H1 (cell line): ENCODE measurements at regions not wholly inside any gene's neighbourhood (a gene's known extent, or its start where the extent isn't known, plus 50 kb on each side); places are given as distances from the start of the nearest gene placed in this dataset.

Experiments
- CTCF ChIA-PET: fragments of 300-600 bp; sonication (Branson Sonifier 250); formaldehyde crosslinking; loops from one replicate; lab custom pipeline; 2021; ENCODE audit not compliant: partially characterized antibody; lab: Charles Lee
- POLR2A ChIA-PET: fragments of 300-600 bp; sonication (Branson Sonifier 250); formaldehyde crosslinking; loops from one replicate; lab custom pipeline; 2021; ENCODE audit warnings: inconsistent platforms; ENCODE audit not compliant: partially characterized antibody; lab: Charles Lee
- DNase-seq, 2 experiments: peaks; one replicate each; pipeline versions ENCODE4 v3.0.0 to v3.0.0-alpha.2; 2010 to 2022; ENCODE audit warnings: low spot score in 2 of 2, low read depth in 1 of 2, mixed read lengths in 1 of 2
- FAIRE-seq: peaks from 2 replicates; lab custom pipeline; 2011; peaks lifted over from hg19 to GRCh38; lab: Jason Lieb, UNC
- H2AFZ ChIP-seq: 2 replicates; pipeline ENCODE4 v1.8.1; 2012; ENCODE audit warnings: low read length, inconsistent platforms
- H2AK5ac ChIP-seq: 2 replicates; pipeline ENCODE4 v1.6.1; 2013; ENCODE audit warnings: low read depth, low read length
- H2BK120ac ChIP-seq: replicated peaks from 2 replicates; pipeline ENCODE3; 2013; ENCODE audit warnings: low read depth, low read length, inconsistent platforms
- H2BK12ac ChIP-seq: 2 replicates; pipeline ENCODE4 v1.6.1; 2013; ENCODE audit warnings: low read depth, low read length
- H2BK15ac ChIP-seq: 2 replicates; pipeline ENCODE4 v1.6.1; 2013; ENCODE audit warnings: low read length
- H2BK20ac ChIP-seq: 2 replicates; pipeline ENCODE4 v1.6.1; 2013; ENCODE audit warnings: low read length
- H2BK5ac ChIP-seq: 2 replicates; pipeline ENCODE4 v1.6.1; 2013; ENCODE audit warnings: low read depth, low read length
- H3K14ac ChIP-seq: 2 replicates; pipeline ENCODE4 v1.6.1; 2013; ENCODE audit warnings: inconsistent platforms; ENCODE audit not compliant: insufficient read length
- H3K18ac ChIP-seq: 2 replicates; pipeline ENCODE4 v1.6.1; 2013; ENCODE audit warnings: low read length; ENCODE audit errors: extremely low read depth
- H3K23ac ChIP-seq: 2 replicates; pipeline ENCODE4 v1.6.1; 2013; ENCODE audit warnings: inconsistent platforms; ENCODE audit not compliant: insufficient read length
- H3K23me2 ChIP-seq: 2 replicates; pipeline ENCODE4 v1.6.1; 2013; ENCODE audit warnings: low read depth, low read length
- H3K27ac ChIP-seq: 2 replicates; pipeline ENCODE4 v1.6.1; 2011; ENCODE audit warnings: low read depth, low read length, inconsistent platforms
- H3K27me3 ChIP-seq, 4 experiments: replicated peaks in 1 of 4; 1 replicate in 1 of 4; 2 replicates in 3 of 4; pipeline versions ENCODE4 v1.6.1 to v1.8.1; 2011 to 2013; ENCODE audit warnings: low read length in 3 of 4, mild to moderate bottlenecking in 3 of 4, inconsistent platforms in 2 of 4, mixed read lengths in 2 of 4, moderate library complexity in 1 of 4; ENCODE audit not compliant: control insufficient read depth in 3 of 4, insufficient read depth in 3 of 4; ENCODE audit errors: extremely low read depth in 1 of 4
- H3K36me3 ChIP-seq, 4 experiments: 2 replicates each; pipeline versions ENCODE4 v1.6.1 to v1.8.1; 2011 to 2013; ENCODE audit warnings: mild to moderate bottlenecking in 4 of 4, low read length in 3 of 4, moderate library complexity in 2 of 4, control low read depth in 1 of 4, inconsistent platforms in 1 of 4; ENCODE audit not compliant: insufficient read depth in 4 of 4, control insufficient read depth in 2 of 4
- H3K4ac ChIP-seq: replicated peaks from 2 replicates; pipeline ENCODE3; 2013; ENCODE audit warnings: low read length, low read depth, mixed read lengths, inconsistent platforms; ENCODE audit not compliant: insufficient read length
- H3K4me1 ChIP-seq, 4 experiments: replicated peaks in 1 of 4; 1 replicate in 1 of 4; 2 replicates in 3 of 4; pipeline versions ENCODE4 v1.6.1 to v1.8.1; 2011 to 2013; ENCODE audit warnings: low read length in 3 of 4, inconsistent platforms in 2 of 4, mixed read lengths in 1 of 4; ENCODE audit not compliant: insufficient read depth in 4 of 4, control insufficient read depth in 3 of 4
- H3K4me2 ChIP-seq, 2 experiments: 2 replicates each; pipeline versions ENCODE4 v1.6.1 to v1.8.1; 2011 to 2013; ENCODE audit warnings: low read depth in 2 of 2, low read length in 2 of 2, control low read depth in 1 of 2, inconsistent platforms in 1 of 2, mild to moderate bottlenecking in 1 of 2; ENCODE audit not compliant: insufficient read depth in 1 of 2
- H3K4me3 ChIP-seq, 4 experiments: fragments of 200-600, 300-600 bp in 1 of 4; sonication (generic), shearing (Covaris generic), sonication (Bioruptor Twin) in 1 of 4; 2 replicates each; pipeline versions ENCODE4 v1.5.1 to v1.8.1; 2011 to 2016; ENCODE audit warnings: low read length in 4 of 4, low read depth in 3 of 4, control low read depth in 2 of 4, inconsistent platforms in 2 of 4, mild to moderate bottlenecking in 2 of 4, mixed read lengths in 1 of 4, moderate library complexity in 1 of 4; ENCODE audit not compliant: insufficient read depth in 2 of 4; ENCODE audit errors: extremely low read depth in 1 of 4
- H3K56ac ChIP-seq: replicated peaks from 2 replicates; pipeline ENCODE3; 2013; ENCODE audit warnings: low read depth, mild to moderate bottlenecking, mixed read lengths, low read length, inconsistent platforms; ENCODE audit not compliant: insufficient read length
- H3K79me1 ChIP-seq: 2 replicates; pipeline ENCODE4 v1.6.1; 2013; ENCODE audit warnings: low read depth, low read length, control low read depth
- H3K79me2 ChIP-seq, 2 experiments: 2 replicates each; pipeline versions ENCODE4 v1.6.1 to v1.8.1; 2012 to 2013; ENCODE audit warnings: low read length in 2 of 2, mild to moderate bottlenecking in 2 of 2, inconsistent platforms in 1 of 2; ENCODE audit not compliant: insufficient read depth in 2 of 2, control insufficient read depth in 1 of 2
- H3K9ac ChIP-seq, 4 experiments: replicated peaks in 1 of 4; 1 replicate in 1 of 4; 2 replicates in 3 of 4; pipeline versions ENCODE4 v1.6.1 to v1.8.1; 2011 to 2013; ENCODE audit warnings: low read depth in 3 of 4, low read length in 3 of 4, control low read depth in 2 of 4, mild to moderate bottlenecking in 2 of 4, moderate library complexity in 2 of 4, inconsistent platforms in 1 of 4; ENCODE audit errors: extremely low read depth in 1 of 4
- H3K9me3 ChIP-seq, 2 experiments: 2 replicates each; pipeline versions ENCODE4 v1.6.1 to v1.8.1; 2012 to 2013; ENCODE audit warnings: mild to moderate bottlenecking in 2 of 2, moderate library complexity in 2 of 2, control low read depth in 1 of 2, inconsistent platforms in 1 of 2, low read depth in 1 of 2, low read length in 1 of 2, mixed read lengths in 1 of 2; ENCODE audit not compliant: insufficient read depth in 2 of 2
- H4K20me1 ChIP-seq, 2 experiments: replicated peaks in 1 of 2; 2 replicates each; pipeline versions ENCODE3 to v1.8.1; 2011 to 2013; ENCODE audit warnings: inconsistent platforms in 2 of 2, low read length in 2 of 2, mild to moderate bottlenecking in 1 of 2; ENCODE audit not compliant: insufficient read depth in 2 of 2, control insufficient read depth in 1 of 2
- H4K5ac ChIP-seq: 2 replicates; pipeline ENCODE4 v1.6.1; 2013; ENCODE audit warnings: low read length, low read depth, mixed read lengths, inconsistent platforms; ENCODE audit not compliant: insufficient read length
- H4K8ac ChIP-seq: 2 replicates; pipeline ENCODE4 v1.8.0; 2013; ENCODE audit warnings: mild to moderate bottlenecking, moderate library complexity, low read length, inconsistent platforms; ENCODE audit not compliant: insufficient read depth; ENCODE audit errors: extremely low read depth
- H4K91ac ChIP-seq: replicated peaks from 2 replicates; pipeline ENCODE3; 2013; ENCODE audit warnings: low read length, mixed read lengths, inconsistent platforms; ENCODE audit not compliant: insufficient read length
- ATF3 ChIP-seq: IDR thresholded peaks from 2 replicates; pipeline ENCODE4 v1.6.1; 2011; ENCODE audit warnings: low read depth, mild to moderate bottlenecking, low read length; ENCODE audit not compliant: insufficient read depth
- BACH1 ChIP-seq: IDR thresholded peaks from 2 replicates; pipeline ENCODE4 v1.6.1; 2012; ENCODE audit warnings: low read length, improper control_type of control experiment
- E2F6 ChIP-seq: IDR thresholded peaks from 2 replicates; pipeline ENCODE4 v1.6.1; 2012; ENCODE audit warnings: inconsistent platforms
- EZH2 ChIP-seq: fragments of 200-600 bp; sonication (generic); IDR thresholded peaks from 2 replicates; pipeline ENCODE4 v1.7.1; 2012; ENCODE audit warnings: low read depth, mild to moderate bottlenecking, moderate library complexity, low read length, inconsistent platforms; ENCODE audit not compliant: severe bottlenecking
- RAD21 ChIP-seq, 2 experiments: IDR thresholded peaks in 1 of 2; conservative IDR thresholded peaks in 1 of 2; 2 replicates each; pipeline ENCODE4 v1.6.1; 2011; ENCODE audit warnings: low read depth in 2 of 2, low read length in 2 of 2, improper control_type of control experiment in 1 of 2, inconsistent platforms in 1 of 2, mild to moderate bottlenecking in 1 of 2, moderate library complexity in 1 of 2
- RNF2 ChIP-seq: fragments of 200-900, 300-1000 bp; sonication (generic); IDR thresholded peaks from 2 replicates; pipeline ENCODE4 v1.7.1; 2016; ENCODE audit warnings: borderline replicate concordance, low read depth, mild to moderate bottlenecking, antibody characterized with exemption, low read length; ENCODE audit not compliant: poor library complexity, severe bottlenecking; ENCODE audit errors: missing control alignments
- SP1 ChIP-seq: IDR thresholded peaks from 2 replicates; pipeline ENCODE4 v1.6.1; 2011; ENCODE audit warnings: low read depth, low read length
- TCF12 ChIP-seq: IDR thresholded peaks from 2 replicates; pipeline ENCODE4 v1.6.1; 2011; ENCODE audit warnings: low read depth, mild to moderate bottlenecking, low read length

GRCh38 chr16:13414154-13414553 lies 505.8 kb upstream of the ERCC4 start:
- Histone ChIP-seq H3K9me3 (peaks cover 2 to 3% of the 10 kb centered on the region in 2 experiments; a peak in 2 of 4 replicates), H2AFZ (no peak overlapping the region), H3K14ac (no peak overlapping the region), H3K79me1 (no peaks in the 10 kb centered on the region; the same call in 1 of the 2 replicates), H3K27ac (no peak overlapping the region), H3K4ac (no peak overlapping the region), H4K5ac (no peak overlapping the region), H3K56ac (no peak overlapping the region), H4K20me1 (no peaks in the 10 kb centered on the region), H2BK20ac (no peak overlapping the region), H4K8ac (no peak overlapping the region), H2BK15ac (no peak overlapping the region), H3K27me3 (no peaks in the 10 kb centered on the region), H3K4me1 (peaks cover 0 to 4% (median 0%) of the 10 kb centered on the region in 4 experiments; a peak in 1 of 7 replicates), H3K9ac (no peak overlapping the region), H3K4me2 (no peak overlapping the region), H2BK5ac (no peak overlapping the region), H2AK5ac (no peak overlapping the region), H3K79me2 (no peaks in the 10 kb centered on the region), H2BK120ac (no peak overlapping the region), H3K23ac (no peak overlapping the region), H2BK12ac (no peak overlapping the region), H3K18ac (no peak overlapping the region), H3K36me3 (peaks cover 0 to 3% (median 0%) of the 10 kb centered on the region in 4 experiments; a peak in 2 of 8 replicates), H3K23me2 (no peaks in the 10 kb centered on the region), H3K4me3 (no peak overlapping the region), H4K91ac (no peak overlapping the region)
- DNase-seq = no peak
- POLR2A ChIA-PET = no interaction called here
- no peak for TF ChIP-seq EZH2
- TF ChIP-seq SP1 = no peak
- no peak for TF ChIP-seq RAD21 (IDR thresholded peaks at IDR 0.05 in 1 of 2, conservative IDR thresholded peaks at IDR 0.05 in 1 of 2; ENCODE audit: low read depth in 2 of 2, low read length in 2 of 2)
- no peak for TF ChIP-seq RNF2
- no peak for TF ChIP-seq TCF12
- no peak for TF ChIP-seq BACH1
- TF ChIP-seq ATF3 = no peak
- no peak for TF ChIP-seq E2F6
- FAIRE-seq = no peak
- CTCF ChIA-PET = interaction anchor here (0.5 kb wide), 2 partner anchors 16 to 191 kb away, joined by 3 read pairs; no protein-coding TSS in a partner anchor
